ENCODE measurements at regions not wholly inside any gene's neighbourhood (a gene's known extent, or its start where the extent isn't known, plus 50 kb on each side); places are given as distances from the start of the nearest gene placed in this dataset.

- no peak overlapping the region for H3K27ac ChIP-seq (ENCODE audit: low read depth, low read length)
- H3K4me1 ChIP-seq (ENCODE audit: control insufficient read depth, insufficient read depth, low read length) = no peaks in the 10 kb centered on the region
- no peak overlapping the region for H3K4me3 ChIP-seq (ENCODE audit: low read depth, low read length)
- H3K9me3 ChIP-seq (ENCODE audit: control insufficient read depth, insufficient read depth, low read length) = no peaks in the 10 kb centered on the region
- H3K27me3 ChIP-seq (ENCODE audit: control insufficient read depth, insufficient read depth, low read length) = no peaks in the 10 kb centered on the region
- no peaks in the 10 kb centered on the region for H3K36me3 ChIP-seq (ENCODE audit: control insufficient read depth, insufficient read depth, low read length)
- H3K9ac ChIP-seq (ENCODE audit: low read depth, low read length) = no peak overlapping the region
Measured at GRCh38 chr4:117481742-117482141, 396.4 kb upstream of the TRAM1L1 start.

- no peaks in the 10 kb centered on the region for H3K27me3 ChIP-seq (ENCODE audit: control insufficient read depth, insufficient read depth, low read length)
Measured at GRCh38 chr4:117488692-117489091, 403.3 kb upstream of the TRAM1L1 start.

GRCh38 chr4:117489107-117489506, 403.7 kb upstream of the TRAM1L1 start:
- Histone ChIP-seq H3K4me3 (ENCODE audit: low read depth, low read length) (no peak overlapping the region), H3K27me3 (ENCODE audit: control insufficient read depth, insufficient read depth, low read length) (no peaks in the 10 kb centered on the region), H3K4me1 (ENCODE audit: control insufficient read depth, insufficient read depth, low read length) (peaks cover 8% of the 10 kb centered on the region), H3K36me3 (ENCODE audit: control insufficient read depth, insufficient read depth, low read length) (no peaks in the 10 kb centered on the region), H3K27ac (ENCODE audit: low read depth, low read length) (no peak overlapping the region), H3K9me3 (ENCODE audit: control insufficient read depth, insufficient read depth, low read length) (no peaks in the 10 kb centered on the region), H3K9ac (ENCODE audit: low read depth, low read length) (no peak overlapping the region)

More at GRCh38 chr4:117488692-117489091, 403.3 kb upstream of the TRAM1L1 start:
- peaks cover 8% of the 10 kb centered on the region for H3K4me1 ChIP-seq (ENCODE audit: control insufficient read depth, insufficient read depth, low read length)
- no peak overlapping the region for H3K4me3 ChIP-seq (ENCODE audit: low read depth, low read length)
- H3K9ac ChIP-seq (ENCODE audit: low read depth, low read length) = no peak overlapping the region
- no peaks in the 10 kb centered on the region for H3K36me3 ChIP-seq (ENCODE audit: control insufficient read depth, insufficient read depth, low read length)
- no peak overlapping the region for H3K27ac ChIP-seq (ENCODE audit: low read depth, low read length)
- no peaks in the 10 kb centered on the region for H3K9me3 ChIP-seq (ENCODE audit: control insufficient read depth, insufficient read depth, low read length)

DNA sequence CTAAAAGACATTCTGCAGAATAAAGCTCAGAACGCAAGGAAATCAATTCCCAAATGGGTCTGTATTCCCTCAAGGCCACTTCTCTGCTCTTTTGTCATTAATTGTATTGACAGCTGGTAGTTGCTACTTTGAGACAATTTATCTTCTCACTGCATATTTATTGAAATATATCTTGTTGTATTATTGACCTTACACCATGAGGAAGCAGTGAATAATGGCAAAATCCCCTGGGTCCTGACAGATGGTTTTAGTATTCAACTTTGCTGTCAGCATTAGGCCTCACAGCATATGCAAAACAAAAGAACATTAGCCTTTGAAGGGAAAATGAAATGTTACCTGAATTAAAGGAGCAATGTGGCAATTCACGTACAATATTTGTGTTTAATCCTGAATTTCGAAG, 406.1 kb upstream of the TRAM1L1 start:
- Histone ChIP-seq H3K9ac (ENCODE audit: low read depth, low read length) (no peak overlapping the region), H3K36me3 (ENCODE audit: control insufficient read depth, insufficient read depth, low read length) (no peaks in the 10 kb centered on the region), H3K27ac (ENCODE audit: low read depth, low read length) (no peak overlapping the region), H3K9me3 (ENCODE audit: control insufficient read depth, insufficient read depth, low read length) (no peaks in the 10 kb centered on the region), H3K4me3 (ENCODE audit: low read depth, low read length) (no peak overlapping the region), H3K4me1 (ENCODE audit: control insufficient read depth, insufficient read depth, low read length) (peaks cover 8% of the 10 kb centered on the region), H3K27me3 (ENCODE audit: control insufficient read depth, insufficient read depth, low read length) (no peaks in the 10 kb centered on the region)

GRCh38 chr4:117495802-117496201, 410.4 kb upstream of the TRAM1L1 start:
- no peak overlapping the region for H3K4me3 ChIP-seq (ENCODE audit: low read depth, low read length)
- no peaks in the 10 kb centered on the region for H3K9me3 ChIP-seq (ENCODE audit: control insufficient read depth, insufficient read depth, low read length)
- peaks cover 11% of the 10 kb centered on the region for H3K4me1 ChIP-seq (ENCODE audit: control insufficient read depth, insufficient read depth, low read length)
- H3K27ac ChIP-seq (ENCODE audit: low read depth, low read length) = no peak overlapping the region
- no peak overlapping the region for H3K9ac ChIP-seq (ENCODE audit: low read depth, low read length)
- H3K36me3 ChIP-seq (ENCODE audit: control insufficient read depth, insufficient read depth, low read length) = no peaks in the 10 kb centered on the region
- no peaks in the 10 kb centered on the region for H3K27me3 ChIP-seq (ENCODE audit: control insufficient read depth, insufficient read depth, low read length)

- no peaks in the 10 kb centered on the region for H3K27me3 ChIP-seq (ENCODE audit: control insufficient read depth, insufficient read depth, low read length)
- no peak overlapping the region for H3K9ac ChIP-seq (ENCODE audit: low read depth, low read length)
- no peak overlapping the region for H3K27ac ChIP-seq (ENCODE audit: low read depth, low read length)
- no peak overlapping the region for H3K4me3 ChIP-seq (ENCODE audit: low read depth, low read length)
- no peaks in the 10 kb centered on the region for H3K4me1 ChIP-seq (ENCODE audit: control insufficient read depth, insufficient read depth, low read length)
- no peaks in the 10 kb centered on the region for H3K9me3 ChIP-seq (ENCODE audit: control insufficient read depth, insufficient read depth, low read length)
- no peaks in the 10 kb centered on the region for H3K36me3 ChIP-seq (ENCODE audit: control insufficient read depth, insufficient read depth, low read length)
Measured at GRCh38 chr4:117512414-117512813, 427.0 kb upstream of the TRAM1L1 start.

DNA sequence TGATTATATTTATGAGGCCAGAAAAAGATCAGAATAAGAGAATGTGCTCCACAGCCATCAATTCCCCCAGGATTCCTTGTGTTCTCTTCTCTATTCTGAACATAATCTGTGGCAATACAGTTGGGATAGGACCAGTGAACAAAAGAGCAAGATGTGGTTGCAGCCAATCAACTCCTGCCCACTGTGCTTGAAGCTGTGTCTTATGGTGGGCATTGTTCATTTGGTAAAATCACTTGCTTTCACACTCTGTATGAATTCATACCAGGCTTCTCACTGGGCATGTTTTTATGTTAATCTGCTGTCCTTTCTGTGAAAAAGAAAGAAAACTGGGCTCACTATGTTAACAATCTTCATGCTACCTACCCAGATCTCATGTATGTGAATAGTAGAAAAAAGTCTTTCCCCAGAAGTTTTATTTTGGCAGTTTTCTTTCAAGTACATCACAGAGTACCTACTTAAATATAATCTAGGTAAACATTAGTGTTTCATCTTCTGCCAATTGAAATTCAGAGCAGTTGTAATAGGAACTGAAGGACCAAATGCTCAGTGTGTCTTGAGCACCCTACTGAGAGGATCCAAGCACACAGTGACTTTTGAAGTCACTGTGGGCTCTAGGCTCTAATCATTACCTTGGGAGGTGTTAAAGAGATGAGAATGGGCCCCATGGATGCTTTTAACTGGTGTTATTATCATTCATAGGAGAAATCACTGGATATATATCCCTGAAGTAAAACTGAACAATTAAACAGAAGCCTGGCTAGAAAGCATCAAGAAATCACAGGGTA, 429.2 kb upstream of the TRAM1L1 start:
- Histone ChIP-seq H3K36me3 (ENCODE audit: control insufficient read depth, insufficient read depth, low read length) (no peaks in the 10 kb centered on the region), H3K4me1 (ENCODE audit: control insufficient read depth, insufficient read depth, low read length) (no peaks in the 10 kb centered on the region), H3K27me3 (ENCODE audit: control insufficient read depth, insufficient read depth, low read length) (no peaks in the 10 kb centered on the region), H3K4me3 (ENCODE audit: low read depth, low read length) (no peak overlapping the region), H3K9me3 (ENCODE audit: control insufficient read depth, insufficient read depth, low read length) (no peaks in the 10 kb centered on the region), H3K9ac (ENCODE audit: low read depth, low read length) (no peak overlapping the region), H3K27ac (ENCODE audit: low read depth, low read length) (no peak overlapping the region)

DNA sequence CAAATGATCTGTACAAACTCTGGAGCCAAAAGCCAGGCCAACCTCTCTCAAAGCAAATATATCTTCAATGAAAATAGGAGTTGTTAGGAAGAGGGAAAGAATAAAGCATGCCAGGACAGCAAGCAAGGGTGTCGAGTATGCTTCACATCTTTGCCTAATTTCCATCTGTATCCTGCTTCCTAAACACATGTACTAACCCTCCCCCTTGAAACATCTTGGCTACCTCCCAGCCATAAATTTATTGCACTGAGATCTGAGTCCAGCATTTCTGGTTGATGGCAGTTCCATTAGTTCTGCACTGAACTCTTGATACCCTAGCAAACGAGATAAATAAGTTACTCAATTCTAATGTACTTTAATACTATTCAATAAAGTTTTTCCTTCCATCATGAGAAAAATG, 430.5 kb upstream of the TRAM1L1 start:
- H3K4me3 ChIP-seq (ENCODE audit: low read depth, low read length) = no peak overlapping the region
- no peaks in the 10 kb centered on the region for H3K9me3 ChIP-seq (ENCODE audit: control insufficient read depth, insufficient read depth, low read length)
- no peak overlapping the region for H3K27ac ChIP-seq (ENCODE audit: low read depth, low read length)
- H3K4me1 ChIP-seq (ENCODE audit: control insufficient read depth, insufficient read depth, low read length) = no peaks in the 10 kb centered on the region
- H3K9ac ChIP-seq (ENCODE audit: low read depth, low read length) = no peak overlapping the region
- no peaks in the 10 kb centered on the region for H3K27me3 ChIP-seq (ENCODE audit: control insufficient read depth, insufficient read depth, low read length)
- H3K36me3 ChIP-seq (ENCODE audit: control insufficient read depth, insufficient read depth, low read length) = no peaks in the 10 kb centered on the region

DNA sequence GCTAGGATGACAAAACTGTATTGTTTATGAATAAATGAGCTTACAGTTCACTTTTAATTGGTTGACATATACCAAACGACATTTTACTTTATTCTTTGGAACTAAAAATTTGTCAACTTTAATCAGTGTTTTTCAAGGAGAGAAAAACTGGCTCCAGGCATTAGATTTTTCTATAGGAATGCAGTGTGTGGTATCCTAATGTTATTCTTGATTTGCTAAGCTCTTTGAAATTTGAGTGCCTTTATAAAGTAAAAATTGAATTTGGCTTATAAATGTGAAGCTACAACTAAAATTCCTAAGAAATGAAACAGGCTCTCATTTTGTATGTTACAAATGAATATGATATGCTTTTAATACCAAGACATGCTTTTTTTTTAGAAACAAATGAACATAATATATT, 442.2 kb upstream of the TRAM1L1 start:
- Histone ChIP-seq H3K9ac (ENCODE audit: low read depth, low read length) (no peak overlapping the region), H3K36me3 (ENCODE audit: control insufficient read depth, insufficient read depth, low read length) (no peaks in the 10 kb centered on the region), H3K27me3 (ENCODE audit: control insufficient read depth, insufficient read depth, low read length) (no peaks in the 10 kb centered on the region), H3K4me1 (ENCODE audit: control insufficient read depth, insufficient read depth, low read length) (no peaks in the 10 kb centered on the region), H3K27ac (ENCODE audit: low read depth, low read length) (no peak overlapping the region), H3K4me3 (ENCODE audit: low read depth, low read length) (no peak overlapping the region), H3K9me3 (ENCODE audit: control insufficient read depth, insufficient read depth, low read length) (no peaks in the 10 kb centered on the region)

- Histone ChIP-seq H3K27me3 (ENCODE audit: control insufficient read depth, insufficient read depth, low read length) (no peaks in the 10 kb centered on the region), H3K27ac (ENCODE audit: low read depth, low read length) (no peak overlapping the region), H3K36me3 (ENCODE audit: control insufficient read depth, insufficient read depth, low read length) (no peaks in the 10 kb centered on the region), H3K4me1 (ENCODE audit: control insufficient read depth, insufficient read depth, low read length) (0 out of 2 replicates have a peak, but pooled peaks cover 4% of the 10 kb centered on the region), H3K9me3 (ENCODE audit: control insufficient read depth, insufficient read depth, low read length) (no peaks in the 10 kb centered on the region), H3K9ac (ENCODE audit: low read depth, low read length) (no peak overlapping the region), H3K4me3 (ENCODE audit: low read depth, low read length) (no peak overlapping the region)
Measured at GRCh38 chr4:117529401-117529800, 444.0 kb upstream of the TRAM1L1 start.

DNA sequence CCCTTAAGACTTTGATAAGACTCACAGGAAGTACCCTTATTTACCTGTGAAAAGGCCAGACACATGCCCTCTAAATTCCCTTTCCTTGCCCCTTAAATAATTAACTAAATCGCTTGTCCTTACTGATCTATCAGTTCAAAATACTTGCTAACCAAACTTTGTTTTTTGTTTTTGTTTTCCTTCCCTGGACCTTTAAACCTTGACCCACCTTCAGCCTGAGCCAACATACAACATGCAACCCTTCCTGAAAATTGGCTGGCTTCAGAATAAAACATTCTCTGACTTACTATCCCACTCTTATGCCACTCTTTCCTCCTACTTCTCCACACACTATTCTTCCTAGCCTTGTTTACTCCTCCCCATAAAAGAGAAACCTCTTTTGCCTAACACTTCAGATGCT, 448.1 kb upstream of the TRAM1L1 start:
- Histone ChIP-seq H3K9ac (ENCODE audit: low read depth, low read length) (no peak overlapping the region), H3K27ac (ENCODE audit: low read depth, low read length) (no peak overlapping the region), H3K9me3 (ENCODE audit: control insufficient read depth, insufficient read depth, low read length) (no peaks in the 10 kb centered on the region), H3K4me1 (ENCODE audit: control insufficient read depth, insufficient read depth, low read length) (0 out of 2 replicates have a peak, but pooled peaks cover 4% of the 10 kb centered on the region), H3K36me3 (ENCODE audit: control insufficient read depth, insufficient read depth, low read length) (no peaks in the 10 kb centered on the region), H3K27me3 (ENCODE audit: control insufficient read depth, insufficient read depth, low read length) (no peaks in the 10 kb centered on the region), H3K4me3 (ENCODE audit: low read depth, low read length) (no peak overlapping the region)

All from HUES48 (cell line).